GM19372 (cell line): ENCODE measurements at regions not wholly inside any gene's neighbourhood (a gene's known extent, or its start where the extent isn't known, plus 50 kb on each side); places are given as distances from the start of the nearest gene placed in this dataset.

Experiments used
- ATAC-seq: cut with Tn5 transposase; IDR thresholded peaks from one replicate; pipeline ENCODE4 v1.9.1; 2021; ENCODE audit warnings: mild to moderate bottlenecking, low read depth, moderate library complexity; ENCODE audit not compliant: unreplicated experiment

- no peak for ATAC-seq
Measured at GRCh38 chr14:97329701-97330100, 532.5 kb downstream of the VRK1 start.

DNA sequence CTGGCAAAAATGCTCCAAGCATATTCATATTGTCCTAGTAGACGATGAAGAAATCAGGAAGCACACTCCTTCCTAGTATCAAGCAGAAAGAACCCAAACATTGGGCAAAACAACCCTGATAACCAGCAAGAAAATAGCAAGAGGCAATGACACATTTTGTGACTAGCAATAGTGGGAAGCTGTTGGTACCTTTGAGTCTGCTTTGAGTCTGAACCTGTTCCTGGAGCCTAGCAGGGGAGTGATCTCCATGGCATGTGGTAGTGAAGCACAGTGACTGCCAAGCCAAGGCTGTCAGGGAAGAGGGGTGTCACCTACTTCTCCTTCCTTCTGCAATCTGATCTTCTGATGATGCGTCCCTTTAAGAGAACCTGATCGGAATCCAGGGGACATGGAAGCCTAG, 533.9 kb downstream of the VRK1 start:
- no peak for ATAC-seq

DNA sequence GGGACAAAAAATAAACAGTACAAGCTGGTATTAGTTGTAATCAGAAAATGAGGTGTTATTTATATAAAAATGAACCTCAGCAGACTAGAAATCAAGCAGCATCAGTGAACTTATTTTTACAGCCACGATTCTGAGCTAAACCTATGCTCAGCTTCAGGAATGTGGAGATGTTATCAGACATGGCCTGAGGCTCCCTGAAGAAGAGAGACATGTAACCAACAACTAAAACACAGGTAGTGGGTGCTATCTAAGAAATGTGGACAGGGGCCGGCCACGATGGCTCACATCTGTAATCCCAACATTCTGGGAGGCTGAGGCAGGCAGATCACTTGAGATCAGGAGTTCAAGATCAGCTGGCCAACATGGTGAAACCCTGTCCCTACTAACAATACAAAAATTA, 534.3 kb downstream of the VRK1 start:
- no peak for ATAC-seq

DNA sequence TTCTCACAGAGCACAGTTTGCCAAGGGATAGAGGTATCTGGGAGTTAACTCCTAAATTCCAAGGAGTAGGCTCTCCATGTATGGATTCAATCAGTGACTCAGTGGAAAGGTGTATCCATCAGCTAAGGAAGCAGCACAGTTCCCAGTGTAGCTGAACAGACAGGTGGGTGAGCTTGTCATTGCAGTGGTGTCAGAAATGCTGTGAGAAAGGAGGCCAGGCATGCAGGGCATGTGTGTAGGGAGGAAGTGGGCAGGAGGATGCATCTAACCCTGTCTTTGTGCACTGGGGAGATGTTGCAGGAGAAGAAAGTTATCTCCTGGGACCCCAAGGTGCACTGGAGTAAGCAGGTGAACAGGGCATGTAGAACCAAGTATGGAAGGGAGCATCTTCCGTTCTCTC, 539.0 kb downstream of the VRK1 start:
- no peak for ATAC-seq

DNA sequence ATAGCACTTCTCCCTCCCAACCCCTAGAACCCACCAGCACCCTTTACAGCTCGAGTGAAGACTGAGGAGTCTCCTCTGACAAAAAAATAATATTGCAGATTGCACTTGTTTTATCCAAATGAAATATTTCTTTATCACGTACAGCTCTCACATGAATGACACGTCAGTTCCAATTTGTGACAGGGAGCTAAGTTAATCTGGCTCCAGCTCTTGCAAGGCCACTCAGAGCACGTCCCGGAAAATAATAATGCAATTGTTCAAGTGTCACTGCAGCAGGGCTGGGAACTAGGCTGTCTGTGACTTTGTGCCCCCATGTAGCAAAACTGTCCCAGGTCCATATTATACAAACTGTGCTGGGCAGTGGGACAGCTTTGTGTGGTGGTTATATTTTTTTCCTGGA, 539.6 kb downstream of the VRK1 start:
- ATAC-seq: no peak

DNA sequence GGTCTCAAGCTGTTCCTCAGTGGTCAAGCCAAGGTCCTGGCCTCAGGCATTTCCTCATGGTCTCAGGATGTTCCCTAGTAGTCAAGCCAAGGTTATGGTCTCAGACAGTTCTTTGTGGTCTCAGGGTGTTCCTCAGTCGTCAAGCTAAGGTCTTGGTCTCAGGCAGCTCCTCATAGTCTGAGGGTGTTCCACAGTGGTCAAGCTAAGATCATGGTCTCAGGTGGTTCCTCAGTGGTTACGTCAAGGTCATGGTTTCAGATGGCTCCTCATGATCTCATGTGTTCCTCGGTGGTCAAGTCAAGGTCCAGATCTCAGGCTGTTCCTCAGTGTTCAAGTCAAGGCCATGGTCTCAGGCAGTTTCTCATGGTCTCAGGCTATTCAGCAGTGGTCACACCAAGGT, 540.1 kb downstream of the VRK1 start:
- no peak for ATAC-seq

GRCh38 chr14:97337670-97338069, 540.5 kb downstream of the VRK1 start:
- no peak for ATAC-seq

GRCh38 chr14:97344666-97345065, 547.5 kb downstream of the VRK1 start:
- no peak for ATAC-seq

GRCh38 chr14:97346675-97347074, 549.5 kb downstream of the VRK1 start:
- ATAC-seq: no peak

DNA sequence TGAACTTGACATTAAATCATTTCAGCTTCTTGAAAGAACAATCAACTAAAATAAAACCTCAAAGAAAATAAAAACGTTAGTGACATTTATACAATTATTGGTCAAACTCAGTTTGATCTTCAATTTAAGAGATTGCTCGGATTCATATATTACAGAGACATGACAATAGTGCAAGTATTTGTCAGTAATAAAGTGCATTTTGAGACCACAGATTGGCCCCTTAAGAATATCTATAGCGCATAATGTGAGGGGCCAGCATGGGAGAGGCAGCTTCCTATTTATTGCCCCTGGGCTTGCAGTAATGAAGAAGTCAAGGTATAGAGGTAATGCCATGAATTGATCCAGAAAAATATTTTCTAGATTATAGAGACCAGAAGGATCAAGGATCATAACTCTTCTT, 552.3 kb downstream of the VRK1 start:
- no peak for ATAC-seq

GRCh38 chr14:97349946-97350345, 552.8 kb downstream of the VRK1 start:
- ATAC-seq: no peak

DNA sequence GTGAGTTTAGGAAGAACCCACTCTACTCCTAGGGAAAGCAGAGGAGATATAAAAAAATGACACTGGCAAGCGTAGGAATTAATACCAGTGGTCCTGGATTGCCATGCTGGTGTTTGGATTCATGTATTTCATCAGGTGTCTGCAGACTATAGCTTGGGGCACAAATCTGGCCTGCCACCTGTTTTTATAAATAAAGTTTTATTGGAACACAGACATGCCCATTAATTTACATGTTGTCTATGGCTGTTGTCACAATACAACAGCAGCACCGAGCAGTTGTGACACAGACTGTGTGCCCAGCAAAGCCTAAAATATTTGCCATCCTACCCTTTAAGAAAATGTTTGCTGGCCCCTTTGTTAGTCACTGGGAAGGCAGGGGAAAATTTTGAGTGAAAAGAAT, 553.2 kb downstream of the VRK1 start:
- ATAC-seq: no peak

DNA sequence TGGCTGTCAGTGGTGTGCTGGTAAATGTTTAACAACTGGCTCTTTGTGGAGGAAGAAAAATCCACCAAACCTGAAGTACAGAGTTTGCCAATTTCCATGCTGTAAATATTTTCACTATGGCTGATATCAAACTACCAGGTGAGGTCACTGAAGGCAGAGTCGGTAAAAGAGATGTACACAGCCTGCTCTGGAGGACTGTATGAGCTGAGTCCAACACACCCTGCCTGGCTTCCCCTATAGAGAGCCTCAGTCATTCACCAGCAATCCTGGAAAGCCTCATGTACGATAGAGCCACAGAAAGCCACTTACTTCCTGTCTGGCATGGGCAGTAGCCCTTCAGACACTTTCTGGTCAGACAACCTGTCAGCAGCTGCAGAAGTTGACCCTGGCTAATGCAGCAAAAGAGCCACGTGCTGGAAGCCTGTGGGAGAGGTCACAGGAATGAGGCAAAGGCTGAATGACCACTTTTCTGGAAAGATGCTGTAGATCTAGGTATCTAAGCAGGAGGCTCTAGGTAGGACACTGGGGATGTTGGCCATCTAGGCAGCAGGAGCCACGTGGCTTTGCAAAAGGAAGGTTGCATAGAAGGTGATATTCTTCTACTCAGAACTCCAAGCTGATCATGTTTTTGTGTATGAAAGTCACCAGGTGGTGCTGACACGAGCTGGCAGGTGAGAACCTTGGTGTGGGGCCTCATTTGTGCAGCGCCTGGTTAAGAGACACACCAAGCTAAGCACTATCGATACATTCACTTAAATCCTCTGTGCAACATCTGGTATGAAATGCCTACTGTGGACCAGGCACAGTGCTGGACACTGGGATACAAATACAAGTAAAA, 553.9 kb downstream of the VRK1 start:
- no peak for ATAC-seq

- ATAC-seq: no peak
Measured at GRCh38 chr14:97353102-97353501, 555.9 kb downstream of the VRK1 start.

DNA sequence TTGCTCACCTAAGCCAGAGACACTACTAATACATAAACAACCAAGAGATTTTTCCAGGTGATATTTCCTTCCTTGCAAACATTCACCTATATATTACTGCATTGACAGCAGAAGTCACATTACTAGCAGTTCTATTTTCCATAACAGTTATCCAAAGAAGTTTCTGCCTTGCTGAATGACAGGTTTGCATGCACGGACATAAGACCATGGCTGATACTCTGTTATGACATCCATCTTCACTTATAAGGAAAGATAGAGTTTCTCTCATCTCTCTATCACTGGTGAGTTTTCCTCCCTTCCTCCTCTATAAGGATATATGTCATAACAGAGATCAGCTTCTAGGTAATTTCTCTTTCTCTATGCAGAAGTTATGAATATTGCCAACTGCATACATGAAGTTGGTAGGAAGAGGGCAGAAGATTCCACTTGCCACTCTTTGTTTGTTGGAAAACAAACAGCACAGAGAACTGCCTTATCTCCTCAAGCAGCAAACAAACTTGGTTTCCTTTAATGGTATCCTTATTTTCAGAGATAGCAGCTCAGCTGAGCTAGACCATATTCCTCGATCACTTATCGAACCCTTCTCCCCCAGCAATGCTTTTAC, 557.0 kb downstream of the VRK1 start:
- no peak for ATAC-seq

DNA sequence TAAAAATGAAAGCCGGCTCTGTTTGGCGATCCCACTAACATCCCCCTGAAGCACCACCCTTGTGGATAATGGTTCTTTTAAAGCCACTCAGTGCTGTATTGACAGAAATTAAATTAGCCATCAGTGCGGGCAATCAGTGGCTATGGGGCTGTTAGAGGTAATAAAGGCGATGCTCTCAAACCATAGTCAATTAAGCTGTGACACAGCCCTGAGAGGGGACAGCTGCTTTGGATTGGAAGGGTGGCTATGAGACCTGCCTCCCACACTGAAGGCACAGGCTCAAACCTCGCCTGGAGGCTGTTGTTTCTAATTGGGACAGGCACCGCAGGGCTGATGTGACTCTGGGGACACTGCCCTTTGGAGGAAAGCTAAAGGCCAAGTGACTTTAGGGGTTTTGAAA, 562.2 kb downstream of the VRK1 start:
- ATAC-seq: no peak

- no peak for ATAC-seq
Measured at GRCh38 chr14:97361181-97361580, 564.0 kb downstream of the VRK1 start.

DNA sequence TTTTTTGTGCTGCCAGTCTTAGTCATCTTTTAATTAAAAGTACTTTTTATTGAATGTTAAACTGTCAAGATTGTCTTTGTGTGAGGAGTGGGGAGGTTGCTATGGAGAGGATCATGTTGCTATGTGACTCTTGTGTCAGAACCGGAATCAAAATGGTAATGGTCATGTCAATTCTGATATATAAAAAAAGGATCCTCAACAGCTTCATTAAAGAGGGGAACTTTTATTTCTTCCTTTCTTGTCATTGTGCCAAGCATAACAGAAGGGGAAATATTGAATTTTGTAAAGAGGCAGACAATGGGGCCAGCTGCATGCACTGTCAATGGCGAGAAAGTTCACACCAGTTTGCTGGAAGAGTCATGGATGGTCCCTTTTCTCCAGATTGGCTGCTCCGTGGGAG, 564.8 kb downstream of the VRK1 start:
- ATAC-seq: no peak

GRCh38 chr14:97366400-97366799, 569.2 kb downstream of the VRK1 start:
- no peak for ATAC-seq

GRCh38 chr14:97367278-97367677, 570.1 kb downstream of the VRK1 start:
- ATAC-seq: no peak

GRCh38 chr14:97368049-97368448, 570.9 kb downstream of the VRK1 start:
- ATAC-seq: no peak

- no peak for ATAC-seq
Measured at GRCh38 chr14:97368900-97369564, 571.9 kb downstream of the VRK1 start.
